Body of pancreas (tissue), 4 donors: ENCODE measurements at regions not wholly inside any gene's neighbourhood (a gene's known extent, or its start where the extent isn't known, plus 50 kb on each side); places are given as distances from the start of the nearest gene placed in this dataset.

Source experiments
- POLR2A ChIP-seq, 3 donors: fragments of 450-650 bp; IDR thresholded peaks; one replicate each; pipeline ENCODE4 v1.6.1; 2016; ENCODE audit warnings: antibody characterized with exemption in 3 of 3, mild to moderate bottlenecking in 2 of 3
- TF ChIP-seq, protein P1 (sequence below), 7 experiments: fragments of 450-650 bp in 4 of 7; fragments of 200-600 bp in 3 of 7; sonication (generic) in 3 of 7; IDR thresholded peaks; one replicate each; pipeline ENCODE4 v1.5.1; 2016 to 2019; ENCODE audit warnings: antibody characterized with exemption in 7 of 7

DNA sequence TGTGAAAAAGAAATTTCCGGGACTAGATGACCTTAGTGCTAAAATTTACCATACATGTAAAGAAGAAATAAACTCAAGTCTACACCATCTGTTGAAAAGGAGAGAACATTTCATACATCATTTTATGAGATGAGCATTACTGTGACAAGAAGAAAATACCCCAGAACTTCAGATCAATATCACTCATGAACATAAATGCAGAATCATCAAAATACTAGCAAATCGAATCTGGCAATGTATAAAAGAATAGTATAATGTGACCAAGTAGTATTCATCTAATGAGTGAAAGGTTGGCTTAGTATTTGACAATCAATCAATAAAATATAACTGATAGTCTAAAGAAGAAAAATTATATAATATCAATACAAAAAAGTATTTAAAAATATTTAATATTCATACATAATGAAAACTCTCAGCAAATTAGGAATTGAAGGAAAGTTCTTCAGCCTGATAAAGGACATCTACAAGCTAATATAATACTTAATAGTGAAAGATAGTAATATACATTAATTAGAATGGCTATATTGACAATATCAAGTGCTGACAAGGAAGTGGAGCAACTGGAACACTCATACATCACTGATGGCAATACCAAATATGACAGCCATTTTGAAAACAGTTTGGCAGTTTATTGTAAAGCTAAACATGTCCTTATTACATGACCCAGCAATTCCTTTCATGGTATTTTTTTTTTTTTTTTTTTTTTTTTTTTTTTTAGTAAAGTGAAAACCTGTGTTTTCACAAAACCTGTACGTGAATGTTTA is 231.4 kb upstream of the ZEB2 start:
- TF ChIP-seq, protein P1, sequence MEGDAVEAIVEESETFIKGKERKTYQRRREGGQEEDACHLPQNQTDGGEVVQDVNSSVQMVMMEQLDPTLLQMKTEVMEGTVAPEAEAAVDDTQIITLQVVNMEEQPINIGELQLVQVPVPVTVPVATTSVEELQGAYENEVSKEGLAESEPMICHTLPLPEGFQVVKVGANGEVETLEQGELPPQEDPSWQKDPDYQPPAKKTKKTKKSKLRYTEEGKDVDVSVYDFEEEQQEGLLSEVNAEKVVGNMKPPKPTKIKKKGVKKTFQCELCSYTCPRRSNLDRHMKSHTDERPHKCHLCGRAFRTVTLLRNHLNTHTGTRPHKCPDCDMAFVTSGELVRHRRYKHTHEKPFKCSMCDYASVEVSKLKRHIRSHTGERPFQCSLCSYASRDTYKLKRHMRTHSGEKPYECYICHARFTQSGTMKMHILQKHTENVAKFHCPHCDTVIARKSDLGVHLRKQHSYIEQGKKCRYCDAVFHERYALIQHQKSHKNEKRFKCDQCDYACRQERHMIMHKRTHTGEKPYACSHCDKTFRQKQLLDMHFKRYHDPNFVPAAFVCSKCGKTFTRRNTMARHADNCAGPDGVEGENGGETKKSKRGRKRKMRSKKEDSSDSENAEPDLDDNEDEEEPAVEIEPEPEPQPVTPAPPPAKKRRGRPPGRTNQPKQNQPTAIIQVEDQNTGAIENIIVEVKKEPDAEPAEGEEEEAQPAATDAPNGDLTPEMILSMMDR (IDR thresholded peaks at IDR 0.05), result no peak
- TF ChIP-seq POLR2A (IDR thresholded peaks at IDR 0.05), result no peak
